Activated CD8-positive, alpha-beta T cell treated with anti-CD3 and anti-CD28 coated beads for 36 hours (primary cell): ENCODE measurements at regions not wholly inside any gene's neighbourhood (a gene's known extent, or its start where the extent isn't known, plus 50 kb on each side); places are given as distances from the start of the nearest gene placed in this dataset.

ENCODE experiments used
- ATAC-seq: fragments of 200-7000 bp; cut with Tn5 transposase; one replicate; pipeline ENCODE4 v1.10.0; 2021; ENCODE audit warnings: mild to moderate bottlenecking, moderate library complexity
- CTCF ChIA-PET: fragments of 350-600 bp; sonication (Branson Sonifier 250); formaldehyde crosslinking; loops from one replicate; lab custom pipeline; 2021; ENCODE audit warnings: antibody characterized with exemption; lab: Charles Lee
- POLR2A ChIA-PET: fragments of 350-600 bp; sonication (Branson Sonifier 250); formaldehyde crosslinking; loops from one replicate; lab custom pipeline; 2021; ENCODE audit warnings: antibody characterized with exemption; lab: Charles Lee
- DNase-seq: peaks from one replicate; pipeline ENCODE4 v3.0.0-alpha.2; 2020
- H3K27ac Mint-ChIP-seq: one replicate; pipeline ENCODE4 v1.8.0; 2021; ENCODE audit warnings: mild to moderate bottlenecking, mixed read lengths
- H3K27me3 Mint-ChIP-seq: one replicate; pipeline ENCODE4 v1.8.0; 2021; ENCODE audit warnings: mixed read lengths
- H3K36me3 Mint-ChIP-seq: one replicate; pipeline ENCODE4 v1.8.0; 2021; ENCODE audit warnings: low read depth, mixed read lengths
- H3K4me1 Mint-ChIP-seq: one replicate; pipeline ENCODE4 v1.8.0; 2021; ENCODE audit warnings: low read depth, mixed read lengths
- H3K4me3 Mint-ChIP-seq: one replicate; pipeline ENCODE4 v1.8.0; 2021; ENCODE audit warnings: mild to moderate bottlenecking, moderate library complexity, mixed read lengths
- H3K9me3 Mint-ChIP-seq: one replicate; pipeline ENCODE4 v1.8.0; 2021; ENCODE audit warnings: mixed read lengths
- intact Hi-C: fragments of 100-400 bp; cut with micrococcal nuclease; formaldehyde crosslinking; loops from one replicate; pipeline ENCODE4 v1.10.0; 2022
- TF ChIP-seq, protein P1 (sequence below): fragments of 200-600 bp; IDR thresholded peaks from one replicate; pipeline ENCODE4 v1.8.0; 2022; ENCODE audit warnings: antibody characterized with exemption, mild to moderate bottlenecking

DNA sequence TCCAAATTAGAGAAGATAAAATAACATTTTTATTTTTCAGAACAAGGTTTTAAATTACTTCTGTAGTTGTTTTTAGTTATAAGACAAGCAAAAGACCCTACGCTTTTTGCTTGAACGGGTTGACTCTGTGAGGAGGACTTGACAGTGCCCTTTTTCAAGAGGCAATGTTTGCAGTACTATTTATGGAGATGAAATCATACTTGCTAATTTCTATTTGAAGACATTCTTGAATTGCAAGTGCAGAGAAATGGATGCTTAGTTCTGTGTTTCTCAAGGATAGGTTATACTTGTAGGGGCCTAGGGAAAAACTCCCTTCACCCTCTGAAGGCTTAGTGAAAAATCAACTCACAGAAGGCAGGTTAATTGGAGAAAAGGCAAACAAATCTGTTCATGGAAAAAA, 1229.5 kb downstream of the REEP3 start:
- TF ChIP-seq, protein P1, sequence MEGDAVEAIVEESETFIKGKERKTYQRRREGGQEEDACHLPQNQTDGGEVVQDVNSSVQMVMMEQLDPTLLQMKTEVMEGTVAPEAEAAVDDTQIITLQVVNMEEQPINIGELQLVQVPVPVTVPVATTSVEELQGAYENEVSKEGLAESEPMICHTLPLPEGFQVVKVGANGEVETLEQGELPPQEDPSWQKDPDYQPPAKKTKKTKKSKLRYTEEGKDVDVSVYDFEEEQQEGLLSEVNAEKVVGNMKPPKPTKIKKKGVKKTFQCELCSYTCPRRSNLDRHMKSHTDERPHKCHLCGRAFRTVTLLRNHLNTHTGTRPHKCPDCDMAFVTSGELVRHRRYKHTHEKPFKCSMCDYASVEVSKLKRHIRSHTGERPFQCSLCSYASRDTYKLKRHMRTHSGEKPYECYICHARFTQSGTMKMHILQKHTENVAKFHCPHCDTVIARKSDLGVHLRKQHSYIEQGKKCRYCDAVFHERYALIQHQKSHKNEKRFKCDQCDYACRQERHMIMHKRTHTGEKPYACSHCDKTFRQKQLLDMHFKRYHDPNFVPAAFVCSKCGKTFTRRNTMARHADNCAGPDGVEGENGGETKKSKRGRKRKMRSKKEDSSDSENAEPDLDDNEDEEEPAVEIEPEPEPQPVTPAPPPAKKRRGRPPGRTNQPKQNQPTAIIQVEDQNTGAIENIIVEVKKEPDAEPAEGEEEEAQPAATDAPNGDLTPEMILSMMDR, result no peak
- POLR2A ChIA-PET, result no interaction called here
- CTCF ChIA-PET, result no interaction called here
- intact Hi-C loops, result no loop called here
- Mint-ChIP-seq H3K4me1 (no peaks in the 10 kb centered on the region), H3K27me3 (no peaks in the 10 kb centered on the region), H3K9me3 (peaks cover 4% of the 10 kb centered on the region), H3K27ac (no peak overlapping the region), H3K36me3 (no peaks in the 10 kb centered on the region), H3K4me3 (no peak overlapping the region)
- DNase-seq (no peak), ATAC-seq (no peak)

- CTCF ChIA-PET, result no interaction called here
- H3K4me3 Mint-ChIP-seq, result no peak overlapping the region
Measured at GRCh38 chr10:64753516-64753915, 1232.3 kb downstream of the REEP3 start.

GRCh38 chr10:64760371-64760770, 1239.2 kb downstream of the REEP3 start:
- peaks cover 4% of the 10 kb centered on the region for H3K9me3 Mint-ChIP-seq
- no peak for DNase-seq
- intact Hi-C loops, result no loop called here
- ChIA-PET POLR2A (no interaction called here), CTCF (no interaction called here)
- no peaks in the 10 kb centered on the region for H3K4me1 Mint-ChIP-seq
- TF ChIP-seq, protein P1, result no peak
- H3K4me3 Mint-ChIP-seq, result no peak overlapping the region
- no peaks in the 10 kb centered on the region for H3K27me3 Mint-ChIP-seq
- no peak for ATAC-seq
- H3K27ac Mint-ChIP-seq, result no peak overlapping the region
- no peaks in the 10 kb centered on the region for H3K36me3 Mint-ChIP-seq

More at GRCh38 chr10:64753516-64753915, 1232.3 kb downstream of the REEP3 start:
- Mint-ChIP-seq H3K27me3 (no peaks in the 10 kb centered on the region), H3K36me3 (no peaks in the 10 kb centered on the region), H3K9me3 (peaks cover 4% of the 10 kb centered on the region), H3K4me1 (no peaks in the 10 kb centered on the region), H3K27ac (no peak overlapping the region)
- intact Hi-C loops, result no loop called here
- TF ChIP-seq, protein P1, result no peak
- DNase-seq (no peak), ATAC-seq (no peak)
- POLR2A ChIA-PET, result no interaction called here

DNA sequence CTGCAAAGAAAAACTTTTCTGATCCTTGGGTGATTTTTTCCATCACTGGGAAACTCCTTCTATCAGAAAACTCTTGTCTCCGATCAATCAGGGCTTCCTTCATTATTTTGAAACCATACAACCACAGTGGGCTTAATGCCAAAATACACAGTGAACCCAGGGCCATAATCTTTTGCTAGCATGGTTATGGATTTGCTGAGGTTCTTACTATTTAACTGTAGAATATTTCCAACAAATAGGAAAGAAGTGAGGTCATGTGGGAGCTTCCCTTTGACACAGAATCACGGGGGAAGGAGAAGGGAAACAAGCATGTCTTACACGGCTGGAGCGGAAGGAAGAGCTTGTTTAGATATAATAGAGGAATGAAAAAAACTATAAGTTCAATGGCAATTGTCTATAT, 1241.7 kb downstream of the REEP3 start:
- DNase-seq (no peak), ATAC-seq (no peak)
- POLR2A ChIA-PET, result no interaction called here
- Mint-ChIP-seq H3K9me3 (peaks cover 4% of the 10 kb centered on the region), H3K4me3 (no peak overlapping the region), H3K36me3 (no peaks in the 10 kb centered on the region), H3K27me3 (no peaks in the 10 kb centered on the region), H3K4me1 (no peaks in the 10 kb centered on the region), H3K27ac (no peak overlapping the region)
- CTCF ChIA-PET, result no interaction called here
- TF ChIP-seq, protein P1, result no peak
- intact Hi-C loops, result no loop called here

- TF ChIP-seq, protein P1, result no peak
- Mint-ChIP-seq H3K36me3 (no peaks in the 10 kb centered on the region), H3K4me3 (no peak overlapping the region), H3K9me3 (no peaks in the 10 kb centered on the region), H3K4me1 (no peaks in the 10 kb centered on the region), H3K27ac (no peak overlapping the region), H3K27me3 (no peaks in the 10 kb centered on the region)
- CTCF ChIA-PET, result no interaction called here
- DNase-seq (no peak), ATAC-seq (no peak)
- POLR2A ChIA-PET, result no interaction called here
- intact Hi-C loops, result no loop called here
Measured at GRCh38 chr10:64765498-64765897, 1244.3 kb downstream of the REEP3 start.
